Left lobe of liver (tissue), 2 donors: ENCODE measurements at regions not wholly inside any gene's neighbourhood (a gene's known extent, or its start where the extent isn't known, plus 50 kb on each side); places are given as distances from the start of the nearest gene placed in this dataset.

ENCODE experiments used
- ATAC-seq: fragments of 200-7000 bp; cut with Tn5 transposase; one replicate; pipeline ENCODE4 v1.9.1; 2020; ENCODE audit warnings: mild to moderate bottlenecking, moderate library complexity
- DNase-seq: peaks from one replicate; pipeline ENCODE4 v3.0.0-alpha.2; 2020; ENCODE audit warnings: low spot score
- donor health status: DM: no; HTN: no; CAD: no; lungs with moderate emphysema.
- donor health status: DM: no; HTN: yes; CAD: no.

GRCh38 chr9:7546261-7546660, 253.3 kb downstream of the DMAC1 start:
- DNase-seq (no peak), ATAC-seq (no peak)

- DNase-seq (no peak), ATAC-seq (no peak)
These were observed 254.0 kb downstream of the DMAC1 start for GRCh38 chr9:7545371-7546165.

GRCh38 chr9:7542693-7543092, 256.9 kb downstream of the DMAC1 start:
- ATAC-seq (no peak), DNase-seq (no peak)

GRCh38 chr9:7542126-7542525, 257.5 kb downstream of the DMAC1 start:
- DNase-seq (no peak), ATAC-seq (no peak)

GRCh38 chr9:7536310-7536939, 263.2 kb downstream of the DMAC1 start:
- peak; percentile 99 for ATAC-seq
- DNase-seq = peak; percentile 51

GRCh38 chr9:7534211-7534935, 265.2 kb downstream of the DMAC1 start:
- no peak for DNase-seq

GRCh38 chr9:7533376-7534090, 266.0 kb downstream of the DMAC1 start:
- no peak for DNase-seq
- ATAC-seq = no peak

More at GRCh38 chr9:7534211-7534935, 265.2 kb downstream of the DMAC1 start:
- no peak for ATAC-seq

- ATAC-seq = no peak
- DNase-seq = no peak
These were observed 276.0 kb downstream of the DMAC1 start for GRCh38 chr9:7523426-7524043.

- DNase-seq = no peak
- no peak for ATAC-seq
These were observed 279.2 kb downstream of the DMAC1 start for GRCh38 chr9:7520396-7520795.

- DNase-seq (no peak), ATAC-seq (no peak)
These were observed 283.2 kb downstream of the DMAC1 start for GRCh38 chr9:7516376-7516775.

- ATAC-seq (no peak), DNase-seq (no peak)
These were observed 289.4 kb downstream of the DMAC1 start for GRCh38 chr9:7510199-7510598.

- ATAC-seq (no peak), DNase-seq (no peak)
These were observed 289.9 kb downstream of the DMAC1 start for GRCh38 chr9:7509576-7510145.

GRCh38 chr9:7508516-7508915, 291.1 kb downstream of the DMAC1 start:
- ATAC-seq (no peak), DNase-seq (no peak)

GRCh38 chr9:7507566-7508270, 291.9 kb downstream of the DMAC1 start:
- DNase-seq = no peak
- no peak for ATAC-seq

- no peak for DNase-seq
- no peak for ATAC-seq
These were observed 292.6 kb downstream of the DMAC1 start for GRCh38 chr9:7507026-7507425.

- ATAC-seq (no peak), DNase-seq (no peak)
These were observed 299.1 kb downstream of the DMAC1 start for GRCh38 chr9:7500521-7500920.

GRCh38 chr9:7491641-7492040, 307.9 kb downstream of the DMAC1 start:
- DNase-seq (no peak), ATAC-seq (no peak)

- ATAC-seq (peak; percentile 58), DNase-seq (no peak)
These were observed 309.1 kb downstream of the DMAC1 start for GRCh38 chr9:7490317-7491108.

- DNase-seq (peak; percentile 48), ATAC-seq (peak; percentile 83)
These were observed 310.5 kb downstream of the DMAC1 start for GRCh38 chr9:7489036-7489435.
